HepG2 (cell line): ENCODE measurements at regions not wholly inside any gene's neighbourhood (a gene's known extent, or its start where the extent isn't known, plus 50 kb on each side); places are given as distances from the start of the nearest gene placed in this dataset.

Experiments used
- ATAC-seq: fragments of 200-7000 bp; cut with Tn5 transposase; 3 replicates; pipeline ENCODE4 v1.9.1; 2020; ENCODE audit warnings: mild to moderate bottlenecking, moderate library complexity
- BruUV-seq: library from RNA; stranded (reverse); fragments of 400-500 nt; replicated peaks from 2 replicates; lab custom pipeline; 2021; lab: Mats Ljungman, UMichigan
- CTCF ChIA-PET: fragments of 300-600 bp; formaldehyde crosslinking; extraction: SDS; loops from one replicate; lab custom pipeline; 2021; ENCODE audit warnings: low total read pairs, inconsistent platforms, low intra/inter-chr PET ratio; lab: Yijun Ruan, JAX
- POLR2A ChIA-PET: fragments of 350-600 bp; sonication (Branson Sonifier 250); formaldehyde crosslinking; loops from one replicate; lab custom pipeline; 2020; ENCODE audit warnings: antibody characterized with exemption, inconsistent platforms; lab: Yijun Ruan, JAX
- DNase-seq: peaks from one replicate; pipeline ENCODE4 v3.0.0-alpha.2; 2015; ENCODE audit warnings: low spot score
- FAIRE-seq: peaks from 3 replicates; lab custom pipeline; 2011; peaks lifted over from hg19 to GRCh38; lab: Jason Lieb, UNC
- H2AFZ ChIP-seq: one replicate; pipeline ENCODE4 v1.6.1; 2011; ENCODE audit warnings: low read length, inconsistent platforms
- H3K27ac ChIP-seq: fragments of 300-600 bp; 3 replicates; pipeline ENCODE4 v1.8.0; 2011; ENCODE audit warnings: mixed run types, mild to moderate bottlenecking, mixed read lengths, low read length, inconsistent platforms; ENCODE audit not compliant: insufficient read depth; ENCODE audit errors: extremely low read length
- H3K27me3 ChIP-seq, 2 experiments: fragments of 200-600 bp in 1 of 2; 2 replicates in 1 of 2; 3 replicates in 1 of 2; pipeline versions ENCODE4 v1.6.0 to v1.8.0; 2011; ENCODE audit warnings: low read length in 2 of 2, mild to moderate bottlenecking in 2 of 2, moderate library complexity in 2 of 2, inconsistent platforms in 1 of 2; ENCODE audit not compliant: insufficient read depth in 2 of 2, control insufficient read depth in 1 of 2
- H3K36me3 ChIP-seq, 2 experiments: fragments of 200-600 bp in 1 of 2; replicated peaks in 1 of 2; 2 replicates in 1 of 2; 3 replicates in 1 of 2; pipeline versions ENCODE4 v1.5.1 to v1.8.0; 2011; ENCODE audit warnings: low read length in 2 of 2, inconsistent platforms in 1 of 2; ENCODE audit not compliant: insufficient read depth in 2 of 2, control insufficient read depth in 1 of 2
- H3K4me1 ChIP-seq: 2 replicates; pipeline ENCODE4 v1.5.1; 2012; ENCODE audit warnings: low read length, inconsistent platforms; ENCODE audit not compliant: insufficient read depth
- H3K4me2 ChIP-seq: 2 replicates; pipeline ENCODE4 v1.6.0; 2011; ENCODE audit warnings: low read depth, low read length, inconsistent platforms
- H3K4me3 ChIP-seq, 3 experiments: fragments of 200-600 bp in 1 of 3; sonication (generic), shearing (Covaris generic) in 1 of 3; replicated peaks in 1 of 3; 2 replicates each; pipeline ENCODE4 v1.5.1; 2011 to 2016; ENCODE audit warnings: low read length in 3 of 3, inconsistent platforms in 2 of 3, low read depth in 2 of 3, mild to moderate bottlenecking in 2 of 3, control low read depth in 1 of 3, mixed read lengths in 1 of 3; ENCODE audit not compliant: insufficient read depth in 1 of 3
- H3K79me2 ChIP-seq: one replicate; pipeline ENCODE4 v1.6.1; 2011; ENCODE audit warnings: low read length, inconsistent platforms; ENCODE audit not compliant: insufficient read depth
- H3K9ac ChIP-seq: 2 replicates; pipeline ENCODE4 v1.6.0; 2011; ENCODE audit warnings: mild to moderate bottlenecking, low read depth, low read length, inconsistent platforms; ENCODE audit not compliant: insufficient read depth
- H3K9me3 ChIP-seq: 2 replicates; pipeline ENCODE4 v1.5.1; 2012; ENCODE audit warnings: mild to moderate bottlenecking, low read length
- H4K20me1 ChIP-seq: 2 replicates; pipeline ENCODE4 v1.6.0; 2011; ENCODE audit warnings: inconsistent platforms, mild to moderate bottlenecking, low read length, moderate library complexity; ENCODE audit not compliant: insufficient read depth
- AHDC1 ChIP-seq: sonication (generic); formaldehyde crosslinking; IDR thresholded peaks from 2 replicates; pipeline ENCODE4 v1.5.1; 2020; ENCODE audit warnings: mild to moderate bottlenecking, missing genetic modification reagents, borderline replicate concordance
- SMAD9 ChIP-seq: sonication (generic); formaldehyde crosslinking; IDR thresholded peaks from 2 replicates; pipeline ENCODE4 v1.5.1; 2020; ENCODE audit warnings: mild to moderate bottlenecking, missing genetic modification reagents
- ZNF331 ChIP-seq: sonication (generic); formaldehyde crosslinking; IDR thresholded peaks from 2 replicates; pipeline ENCODE4 v1.4.0; 2020; ENCODE audit warnings: missing genetic modification reagents
- WGBS: methylation state at CpG from one replicate; pipeline ENCODE4 v1.1.6; 2017; ENCODE audit warnings: low lambda C conversion rate; 5-methylcytosine and 5-hydroxymethylcytosine counted together
- in situ Hi-C: cut with HindIII; loops from 2 replicates; pipeline ENCODE4 v1.10.0; 2017; ENCODE audit warnings: low pct_unique_long_range_greater_than_20kb; ENCODE audit not compliant: extremely low pct_ligation_motif_present
- intact Hi-C: fragments of 100-400 bp; cut with micrococcal nuclease; formaldehyde crosslinking; loops from one replicate; pipeline ENCODE4 v1.10.0; 2022; ENCODE audit not compliant: unreplicated experiment
- TF ChIP-seq, protein P1 (sequence below): sonication (generic); formaldehyde crosslinking; IDR thresholded peaks from 2 replicates; pipeline ENCODE4 v1.4.0; 2020; ENCODE audit warnings: missing genetic modification reagents

GRCh38 chr2:145792745-145793144, 1272.8 kb upstream of the ZEB2 start:
- ATAC-seq: no peak
- H3K4me1 ChIP-seq: peaks cover 6% of the 10 kb centered on the region; the same call in 1 of the 2 replicates
- no peak for FAIRE-seq
- TF ChIP-seq AHDC1 (CRISPR knock-in tag): no peak
- no peak for TF ChIP-seq SMAD9 (CRISPR knock-in tag)
- TF ChIP-seq ZNF331 (CRISPR knock-in tag): no peak
- TF ChIP-seq, protein P1, sequence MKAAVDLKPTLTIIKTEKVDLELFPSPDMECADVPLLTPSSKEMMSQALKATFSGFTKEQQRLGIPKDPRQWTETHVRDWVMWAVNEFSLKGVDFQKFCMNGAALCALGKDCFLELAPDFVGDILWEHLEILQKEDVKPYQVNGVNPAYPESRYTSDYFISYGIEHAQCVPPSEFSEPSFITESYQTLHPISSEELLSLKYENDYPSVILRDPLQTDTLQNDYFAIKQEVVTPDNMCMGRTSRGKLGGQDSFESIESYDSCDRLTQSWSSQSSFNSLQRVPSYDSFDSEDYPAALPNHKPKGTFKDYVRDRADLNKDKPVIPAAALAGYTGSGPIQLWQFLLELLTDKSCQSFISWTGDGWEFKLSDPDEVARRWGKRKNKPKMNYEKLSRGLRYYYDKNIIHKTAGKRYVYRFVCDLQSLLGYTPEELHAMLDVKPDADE (CRISPR knock-in tag): no peak
- no peak overlapping the region for H2AFZ ChIP-seq
- H3K27me3 ChIP-seq: no peaks in the 10 kb centered on the region
- POLR2A ChIA-PET: no interaction called here
- no peak overlapping the region for H3K4me2 ChIP-seq
- H4K20me1 ChIP-seq: no peaks in the 10 kb centered on the region
- WGBS: 91% methylated on average over 3 of the region's 3 CpGs
- intact Hi-C loops (no loop called here), in situ Hi-C loops (no loop called here)
- H3K27ac ChIP-seq: no peak overlapping the region
- no peak overlapping the region for H3K9ac ChIP-seq
- BruUV-seq: no TSS peak
- H3K9me3 ChIP-seq: no peaks in the 10 kb centered on the region
- no peaks in the 10 kb centered on the region for H3K36me3 ChIP-seq
- DNase-seq: no peak
- no peak overlapping the region for H3K4me3 ChIP-seq
- H3K79me2 ChIP-seq: no peaks in the 10 kb centered on the region
- CTCF ChIA-PET: no interaction called here
